Motor neuron (in vitro differentiated cells): ENCODE measurements at regions not wholly inside any gene's neighbourhood (a gene's known extent, or its start where the extent isn't known, plus 50 kb on each side); places are given as distances from the start of the nearest gene placed in this dataset.

Experiments used
- ATAC-seq, 8 experiments: fragments of 200-7000 bp; cut with Tn5 transposase; replicated peaks in 6 of 8; 2 replicates each; pipeline ENCODE4 v1.8.0; 2021; ENCODE audit warnings: mild to moderate bottlenecking in 8 of 8, moderate library complexity in 8 of 8
- H3K27ac ChIP-seq, 2 donors: fragments of 250-450 bp; sonication (Bioruptor Pico); 2 replicates each; pipeline ENCODE4 v1.9.0; 2021; ENCODE audit warnings: antibody characterized with exemption in 2 of 2, mild to moderate bottlenecking in 2 of 2, moderate library complexity in 1 of 2
- H3K4me1 ChIP-seq, 2 donors: fragments of 250-450 bp; sonication (Bioruptor Pico); replicated peaks in 1 of 2; 2 replicates each; pipeline ENCODE4 v1.6.1; 2021; ENCODE audit warnings: antibody characterized with exemption in 2 of 2, mild to moderate bottlenecking in 2 of 2, moderate library complexity in 1 of 2
- H3K4me3 ChIP-seq, 5 donors: fragments of 250-450 bp; sonication (Bioruptor Pico); 2 replicates each; pipeline ENCODE4 v1.9.0; 2021; ENCODE audit warnings: antibody characterized with exemption in 5 of 5, mild to moderate bottlenecking in 5 of 5, moderate library complexity in 4 of 5
- WGBS, 10 experiments: fragments of 450-650 bp; shearing (Covaris generic); methylation state at CpG; one replicate each; pipeline ENCODE4 v1.0.0; 2022; 5-methylcytosine and 5-hydroxymethylcytosine counted together
- in situ Hi-C, 9 experiments: fragments of 400-800 bp; cut with MboI; loops; one replicate each; pipeline ENCODE4 v1.15.0; 2021; ENCODE audit warnings: low sequenced_read_pairs in 9 of 9, low pct_unique_long_range_greater_than_20kb in 2 of 9; ENCODE audit not compliant: unreplicated experiment in 9 of 9

DNA sequence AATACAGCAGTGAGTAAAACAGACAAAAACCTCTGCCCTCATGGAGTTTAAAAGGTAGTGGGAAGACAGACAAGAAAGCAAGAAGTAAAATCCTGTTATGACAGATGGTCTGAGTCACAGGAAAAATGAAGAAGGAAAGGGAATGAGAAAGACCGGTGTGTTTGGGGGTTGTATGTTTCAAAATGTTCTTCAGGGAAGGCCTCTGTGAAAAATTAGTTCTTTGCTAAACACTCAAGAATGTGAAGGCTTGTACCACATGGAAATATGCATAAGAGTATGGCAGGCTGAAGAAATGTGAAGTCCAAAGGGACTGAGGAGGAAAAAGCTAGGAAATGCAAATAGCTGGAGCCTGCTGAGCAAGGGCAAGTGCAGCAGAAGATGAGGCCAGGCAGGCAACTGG, 315.9 kb upstream of the SEMA3A start:
- 33 to 100% (median 100%) methylated on average over 1 of the region's 1 CpG; no CpG with 5 or more reads in 4 of the 10 experiments for WGBS, 10 experiments
- Histone ChIP-seq H3K4me1 (peaks cover 0 to 10% of the 10 kb centered on the region in 2 donors), H3K27ac (no peak overlapping the region), H3K4me3 (no peak overlapping the region)
- ATAC-seq = peak in 2 of 8 experiments; percentile 62 to 73
- in situ Hi-C loops = no loop called here

- 50 to 100% (median 89%) methylated on average over 1 of the region's 1 CpG for WGBS, 10 experiments
- in situ Hi-C loops = no loop called here
- ATAC-seq = no peak
Measured at GRCh38 chr7:84509522-84509921, 314.9 kb upstream of the SEMA3A start.

DNA sequence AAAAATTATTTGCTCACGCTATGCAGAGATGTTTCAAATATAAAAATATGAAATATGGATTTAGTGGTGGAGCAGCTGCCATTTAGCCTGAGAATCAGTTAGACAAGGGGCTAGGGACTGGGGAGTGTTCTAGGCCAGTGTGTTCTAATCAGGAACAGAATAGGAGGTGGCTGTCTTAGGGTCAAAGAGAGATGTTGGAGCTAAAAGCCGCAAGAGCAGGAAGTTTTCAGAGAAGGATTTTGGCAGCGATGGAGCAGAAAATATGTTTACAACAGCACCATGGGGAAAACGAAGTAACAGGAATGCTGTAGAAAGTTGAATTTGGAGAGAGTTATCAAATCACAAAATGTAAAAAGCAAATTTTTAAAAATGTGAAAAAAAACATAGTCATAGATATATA, 314.0 kb upstream of the SEMA3A start:
- in situ Hi-C loops = no loop called here
- no peak for ATAC-seq
- WGBS, 10 experiments = 55 to 93% (median 85%) methylated on average over 3 to 4 of the region's 4 CpGs

More at GRCh38 chr7:84509522-84509921, 314.9 kb upstream of the SEMA3A start:
- H3K4me1 ChIP-seq = peaks cover 0 to 14% of the 10 kb centered on the region in 2 donors
- H3K4me3 ChIP-seq = no peak overlapping the region
- H3K27ac ChIP-seq = no peak overlapping the region

DNA sequence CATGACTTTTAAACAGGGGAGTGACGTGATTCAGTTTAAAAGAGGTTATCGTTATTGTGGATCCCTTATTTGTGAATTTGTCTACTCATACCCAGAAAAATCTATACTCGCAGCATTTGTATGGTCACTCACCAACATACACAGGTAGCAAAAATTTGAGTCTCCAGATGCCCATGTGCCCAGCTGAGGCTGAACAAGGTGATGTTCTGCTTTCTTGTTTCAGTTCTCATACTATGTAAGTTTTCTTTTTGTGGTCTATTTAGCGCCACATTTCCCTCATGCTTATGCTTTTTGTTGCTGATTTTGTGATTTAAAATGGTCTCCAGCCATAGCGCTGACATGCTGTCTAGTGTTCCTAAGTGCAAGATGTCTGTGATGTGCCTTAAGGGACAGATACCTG, 312.9 kb upstream of the SEMA3A start:
- H3K4me3 ChIP-seq = no peak overlapping the region
- in situ Hi-C loops = no loop called here
- ATAC-seq = no peak
- peaks cover 0 to 14% of the 10 kb centered on the region in 2 donors for H3K4me1 ChIP-seq
- 84 to 100% (median 93%) methylated on average over 2 to 5 of the region's 5 CpGs; no CpG with 5 or more reads in 1 of the 10 experiments for whole genome bisulfite sequencing, 10 experiments
- no peak overlapping the region for H3K27ac ChIP-seq

More for the DNA sequence above, 314.0 kb upstream of the SEMA3A start:
- Histone ChIP-seq H3K4me1 (peaks cover 0 to 14% of the 10 kb centered on the region in 2 donors), H3K27ac (no peak overlapping the region), H3K4me3 (no peak overlapping the region)

DNA sequence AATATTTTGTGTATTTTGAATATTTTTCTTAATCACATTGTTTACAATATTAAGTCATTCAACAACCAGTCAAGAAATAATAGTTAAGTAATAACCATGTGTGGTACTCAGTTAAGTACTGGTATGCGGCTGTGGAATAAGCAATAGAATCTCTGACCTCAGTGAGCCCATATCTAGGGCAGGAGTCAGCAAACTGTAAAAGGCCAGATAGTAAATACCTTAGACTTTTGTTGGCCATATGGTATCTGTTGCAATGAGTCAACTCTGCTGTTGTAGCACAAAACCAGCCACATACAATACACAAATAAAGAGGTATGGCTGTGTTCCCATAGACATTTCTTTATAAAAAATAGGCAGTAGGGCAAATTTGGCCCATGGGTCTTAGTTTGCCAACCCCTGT, 311.6 kb upstream of the SEMA3A start:
- WGBS, 10 experiments = 40 to 100% (median 86%) methylated on average over 1 of the region's 1 CpG; no CpG with 5 or more reads in 2 of the 10 experiments
- peaks cover 0 to 14% of the 10 kb centered on the region in 2 donors for H3K4me1 ChIP-seq
- H3K4me3 ChIP-seq = no peak overlapping the region
- in situ Hi-C loops = no loop called here
- no peak overlapping the region for H3K27ac ChIP-seq
- no peak for ATAC-seq

DNA sequence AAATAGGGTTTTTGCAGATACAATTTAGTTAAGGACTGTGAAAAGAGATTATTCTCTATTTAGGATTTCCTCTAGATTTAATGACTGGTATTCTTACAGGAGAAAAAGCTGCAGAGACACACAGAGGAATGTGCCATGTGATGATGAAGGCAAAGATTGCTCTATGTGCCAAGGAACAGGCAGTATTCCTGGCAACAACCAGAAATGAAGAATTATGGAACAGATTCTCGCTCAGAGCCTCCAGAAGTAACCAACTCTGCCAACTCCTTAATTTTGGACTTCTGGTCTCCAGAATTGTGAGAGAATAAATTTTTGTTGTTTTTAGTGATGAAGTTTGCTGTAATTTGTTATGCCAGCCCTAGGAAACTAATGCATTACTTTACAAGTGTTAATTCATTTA, 307.6 kb upstream of the SEMA3A start:
- no peak for ATAC-seq
- H3K27ac ChIP-seq = no peak overlapping the region
- WGBS, 10 experiments = 57 to 100% (median 89%) methylated on average over 1 of the region's 1 CpG; no CpG with 5 or more reads in 3 of the 10 experiments
- no peak overlapping the region for H3K4me3 ChIP-seq
- peaks cover 0 to 6% of the 10 kb centered on the region in 2 donors for H3K4me1 ChIP-seq
- in situ Hi-C loops = no loop called here

- peak in 3 of 8 experiments; percentile 49 to 69 (median 54) for ATAC-seq
- 0 to 86% (median 43%) methylated on average over 1 of the region's 1 CpG; no CpG with 5 or more reads in 1 of the 10 experiments for WGBS, 10 experiments
- Histone ChIP-seq H3K27ac (no peak overlapping the region), H3K4me1 (peaks cover 0 to 10% of the 10 kb centered on the region in 2 donors), H3K4me3 (no peak overlapping the region)
- in situ Hi-C loops = loop anchor here in 3 of 9 experiments (10.0 to 25.0 kb wide), 2 partner anchors 514 to 527 kb away; no protein-coding TSS in a partner anchor
Measured at GRCh38 chr7:84497873-84498272, 303.3 kb upstream of the SEMA3A start.

- no peak overlapping the region for H3K27ac ChIP-seq
- in situ Hi-C loops = loop anchor here in 3 of 9 experiments (10.0 to 25.0 kb wide), 2 partner anchors 517 to 530 kb away; no protein-coding TSS in a partner anchor
- ATAC-seq = no peak
- no peak overlapping the region for H3K4me3 ChIP-seq
- peaks cover 2 to 21% of the 10 kb centered on the region in 2 donors for H3K4me1 ChIP-seq
Measured at GRCh38 chr7:84495128-84495527, 300.5 kb upstream of the SEMA3A start.

DNA sequence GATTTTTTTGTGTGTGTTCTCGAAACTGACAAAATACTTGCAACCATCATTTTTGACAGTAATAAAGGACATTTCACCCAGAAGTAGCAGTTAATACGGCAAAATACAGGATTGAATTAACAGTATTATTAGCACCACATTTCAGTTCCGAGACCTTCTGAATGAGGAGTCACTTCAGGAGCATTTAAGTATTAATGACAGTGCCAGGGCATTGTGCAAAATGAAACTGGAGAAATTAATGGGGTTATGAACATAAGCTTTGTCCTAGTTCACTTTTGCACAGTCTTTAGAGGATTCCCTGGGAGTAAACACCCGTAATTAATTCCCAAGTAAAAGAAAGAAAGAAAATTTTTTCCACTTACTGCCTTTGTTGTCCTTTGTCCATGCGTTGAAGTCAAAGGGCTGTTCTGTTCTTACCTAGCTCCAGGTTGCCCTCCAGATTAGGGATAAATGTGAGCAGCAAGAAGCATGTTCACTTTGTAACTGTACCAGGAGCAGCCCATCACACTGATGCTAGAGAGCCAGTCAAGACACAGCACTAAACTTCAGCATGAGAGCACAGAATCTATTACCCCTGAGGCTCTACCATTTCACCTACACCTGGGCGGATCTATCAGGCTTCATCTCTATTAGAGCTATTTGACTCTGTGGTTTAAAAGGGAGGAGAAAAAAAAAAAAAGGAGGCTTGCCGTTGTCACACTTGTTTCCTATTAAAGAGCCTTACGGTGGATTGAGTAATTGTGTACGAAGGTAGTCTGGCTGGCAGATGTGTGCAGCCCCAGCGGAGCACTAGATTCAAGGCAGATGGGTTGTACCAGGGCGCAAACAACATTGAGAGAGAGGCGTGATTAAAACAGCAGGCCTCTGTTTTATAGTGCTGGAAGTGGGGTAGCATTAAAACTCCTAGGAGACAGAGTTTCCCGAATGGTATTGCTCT, 297.8 kb upstream of the SEMA3A start:
- peaks cover 2 to 21% of the 10 kb centered on the region in 2 donors for H3K4me1 ChIP-seq
- peak overlapping the region in 1 of 5 donors; percentile 17 for H3K4me3 ChIP-seq
- ATAC-seq = peak; percentile 50 to 89 (median 69)
- 2 to 92% (median 71%) methylated on average over 2 to 11 of the region's 13 CpGs for WGBS, 10 experiments
- H3K27ac ChIP-seq = no peak overlapping the region
- in situ Hi-C loops = loop anchor here in 3 of 9 experiments (10.0 to 25.0 kb wide), 2 partner anchors 520 to 532 kb away; no protein-coding TSS in a partner anchor

- peak overlapping the region in 1 of 5 donors; percentile 17 for H3K4me3 ChIP-seq
- no peak overlapping the region for H3K27ac ChIP-seq
- ATAC-seq = peak in 6 of 8 experiments; percentile 29 to 96 (median 74)
- H3K4me1 ChIP-seq = peaks cover 2 to 21% of the 10 kb centered on the region in 2 donors
- in situ Hi-C loops = loop anchor here in 3 of 9 experiments (10.0 to 25.0 kb wide), 2 partner anchors 522 to 534 kb away; no protein-coding TSS in a partner anchor
- WGBS, 10 experiments = 0 to 55% (median 24%) methylated on average over 2 to 6 of the region's 6 CpGs; no CpG with 5 or more reads in 2 of the 10 experiments
Measured at GRCh38 chr7:84490661-84491060, 296.1 kb upstream of the SEMA3A start.

DNA sequence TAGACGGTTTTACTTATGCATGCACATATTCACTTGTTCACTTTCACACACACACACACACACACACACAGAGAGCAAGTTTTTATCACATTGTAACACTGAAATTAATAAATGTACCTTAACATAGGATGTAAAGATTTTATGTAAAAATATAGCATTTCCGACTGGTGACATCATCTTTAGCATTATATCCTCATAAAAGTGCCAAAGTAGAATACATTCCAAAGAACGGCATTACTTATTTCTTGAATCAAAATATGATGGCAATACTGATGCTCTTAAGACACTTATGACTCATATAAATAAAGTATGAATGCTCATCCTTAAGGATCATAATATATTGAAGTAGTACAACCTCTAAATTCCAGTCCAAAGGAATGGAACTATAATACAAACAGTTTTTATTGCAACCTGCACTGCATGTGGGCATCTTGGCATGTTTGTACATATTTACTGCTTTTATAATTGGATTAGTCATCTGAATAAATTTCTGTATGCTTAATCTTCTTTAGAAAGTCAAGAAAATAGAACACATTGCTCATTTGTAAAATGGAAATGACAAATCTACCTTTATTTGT, 290.0 kb upstream of the SEMA3A start:
- no peak overlapping the region for H3K27ac ChIP-seq
- no peaks in the 10 kb centered on the region for H3K4me1 ChIP-seq
- H3K4me3 ChIP-seq = no peak overlapping the region
- ATAC-seq = peak in 1 of 8 experiments; percentile 18
- in situ Hi-C loops = loop anchor here in 1 of 9 experiments (25.0 kb wide), 1 partner anchor 528 kb away; no protein-coding TSS in a partner anchor
- 0 to 100% (median 75%) methylated on average over 1 to 3 of the region's 3 CpGs; no CpG with 5 or more reads in 1 of the 10 experiments for WGBS, 10 experiments

GRCh38 chr7:84482476-84482875, 287.9 kb upstream of the SEMA3A start:
- Histone ChIP-seq H3K4me1 (no peaks in the 10 kb centered on the region), H3K27ac (no peak overlapping the region), H3K4me3 (no peak overlapping the region)
- ATAC-seq = no peak
- in situ Hi-C loops = loop anchor here in 1 of 9 experiments (25.0 kb wide), 1 partner anchor 530 kb away; no protein-coding TSS in a partner anchor
- 80 to 100% (median 100%) methylated on average over 1 of the region's 1 CpG; no CpG with 5 or more reads in 2 of the 10 experiments for WGBS, 10 experiments
